ENCODE measurements at regions not wholly inside any gene's neighbourhood (a gene's known extent, or its start where the extent isn't known, plus 50 kb on each side); places are given as distances from the start of the nearest gene placed in this dataset.

DNA sequence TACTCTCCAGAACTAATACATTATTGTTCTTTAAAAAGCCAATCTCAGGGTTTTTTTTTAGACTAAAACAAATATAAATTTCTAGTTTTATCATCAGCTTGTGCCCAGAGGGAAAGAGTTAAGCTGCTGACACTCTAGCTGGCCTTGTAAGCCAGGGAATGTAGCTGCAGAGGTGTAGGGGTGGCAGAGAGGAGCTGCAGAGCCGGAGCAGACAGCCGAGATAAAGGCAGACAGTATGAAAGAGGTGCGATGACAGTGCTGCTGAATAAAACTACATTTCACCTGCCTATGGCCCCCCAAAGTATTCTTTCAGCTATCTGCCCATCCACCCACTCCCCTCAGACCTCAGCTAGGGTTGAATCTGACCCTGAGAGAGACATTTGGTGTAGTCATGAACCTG lies 653.7 kb upstream of the ZWINT start:
- intact Hi-C loops (cut with micrococcal nuclease) = no loop called here
- ChIA-PET POLR2A (ENCODE audit: partially characterized antibody) (no interaction called here), CTCF (ENCODE audit: partially characterized antibody) (no interaction called here)
- Histone ChIP-seq H3K27me3 (ENCODE audit: insufficient read depth, low read length) (no peaks in the 10 kb centered on the region), H3K4me1 (ENCODE audit: insufficient read depth, low read length) (no peaks in the 10 kb centered on the region), H3K36me3 (ENCODE audit: insufficient read depth, low read length) (no peaks in the 10 kb centered on the region), H3K4me3 (ENCODE audit: low read length in 2 of 2) (no peak overlapping the region), H3K27ac (ENCODE audit: low read depth, low read length) (no peak overlapping the region), H3K9me3 (ENCODE audit: control insufficient read depth in 1 of 2, low read length in 2 of 2) (no peaks in the 10 kb centered on the region)
- H3K4me3 Mint-ChIP-seq = no peak overlapping the region
- peaks cover 2 to 19% (median 5%) of the 10 kb centered on the region in 8 donors for H3K9me3 Mint-ChIP-seq
- no peaks in the 10 kb centered on the region for H3K4me1 Mint-ChIP-seq
- H3K27me3 Mint-ChIP-seq = no peaks in the 10 kb centered on the region
- no peak overlapping the region for H3K27ac Mint-ChIP-seq
- no peaks in the 10 kb centered on the region for H3K36me3 Mint-ChIP-seq
- DNase-seq = no peak

DNA sequence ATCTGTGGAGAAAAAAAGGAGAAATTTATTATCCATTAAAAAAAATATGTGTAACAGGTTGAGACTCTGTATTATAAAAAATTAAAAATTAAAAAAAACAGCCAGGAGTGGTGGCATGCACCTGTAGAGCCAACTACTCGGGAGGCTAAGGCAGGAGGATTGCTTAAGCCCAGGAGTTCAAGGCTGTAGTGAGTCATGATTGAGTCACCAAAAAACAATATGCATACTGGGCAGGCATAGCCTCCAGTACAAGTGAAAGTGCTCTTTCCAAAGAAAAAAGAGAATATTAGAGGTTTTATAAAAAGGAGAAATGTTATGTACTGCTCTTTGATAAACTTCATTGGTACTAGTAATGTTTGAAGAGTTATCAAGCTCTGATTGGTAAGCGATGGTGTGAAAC lies 647.1 kb upstream of the ZWINT start:
- H3K27ac Mint-ChIP-seq = no peak overlapping the region
- DNase-seq = no peak
- no peak overlapping the region for H3K4me3 ChIP-seq (ENCODE audit: low read length in 2 of 2)

DNA sequence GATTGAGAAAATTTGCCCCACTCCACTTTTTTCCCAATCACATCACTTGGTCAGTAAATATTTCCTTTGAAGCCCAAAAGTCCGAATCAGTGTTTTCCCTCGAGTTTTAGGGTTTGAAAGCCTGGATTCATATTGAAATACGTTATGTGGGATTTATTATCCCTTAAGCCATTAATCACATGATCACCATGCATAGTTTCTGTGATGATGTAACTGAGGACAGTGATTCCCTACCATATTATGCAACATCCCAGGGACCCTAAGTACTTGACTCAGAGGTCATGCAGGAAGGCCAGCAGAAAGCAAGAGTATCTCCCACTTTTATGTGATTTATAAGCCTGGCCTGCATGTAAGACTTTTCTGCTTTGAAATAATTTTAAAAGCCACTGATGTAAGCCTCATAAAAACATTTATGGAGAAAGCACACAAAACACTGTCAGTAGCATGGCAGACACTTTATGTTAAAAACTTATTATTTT lies 630.6 kb upstream of the ZWINT start:
- Mint-ChIP-seq H3K9me3 (peaks cover 0 to 11% (median 5%) of the 10 kb centered on the region in 8 donors), H3K4me3 (no peak overlapping the region), H3K27me3 (no peaks in the 10 kb centered on the region), H3K27ac (no peak overlapping the region), H3K4me1 (no peaks in the 10 kb centered on the region), H3K36me3 (no peaks in the 10 kb centered on the region)
- Histone ChIP-seq H3K27me3 (ENCODE audit: insufficient read depth, low read length) (no peaks in the 10 kb centered on the region), H3K36me3 (ENCODE audit: insufficient read depth, low read length) (no peaks in the 10 kb centered on the region), H3K4me1 (ENCODE audit: insufficient read depth, low read length) (no peaks in the 10 kb centered on the region), H3K9me3 (ENCODE audit: control insufficient read depth in 1 of 2, low read length in 2 of 2) (no peaks in the 10 kb centered on the region), H3K4me3 (ENCODE audit: low read length in 2 of 2) (no peak overlapping the region), H3K27ac (ENCODE audit: low read depth, low read length) (no peak overlapping the region)
- CTCF ChIA-PET (ENCODE audit: partially characterized antibody) = no interaction called here
- POLR2A ChIA-PET (ENCODE audit: partially characterized antibody) = no interaction called here
- intact Hi-C loops (cut with micrococcal nuclease) = no loop called here
- DNase-seq = no peak

More for the DNA sequence above, 647.1 kb upstream of the ZWINT start:
- no peaks in the 10 kb centered on the region for H3K4me1 Mint-ChIP-seq
- no peaks in the 10 kb centered on the region for H3K27me3 Mint-ChIP-seq
- Histone ChIP-seq H3K27ac (ENCODE audit: low read depth, low read length) (no peak overlapping the region), H3K4me1 (ENCODE audit: insufficient read depth, low read length) (no peaks in the 10 kb centered on the region), H3K9me3 (ENCODE audit: control insufficient read depth in 1 of 2, low read length in 2 of 2) (peaks cover 0 to 7% of the 10 kb centered on the region in 2 donors), H3K36me3 (ENCODE audit: insufficient read depth, low read length) (no peaks in the 10 kb centered on the region), H3K27me3 (ENCODE audit: insufficient read depth, low read length) (no peaks in the 10 kb centered on the region)
- intact Hi-C loops (cut with micrococcal nuclease) = no loop called here
- H3K9me3 Mint-ChIP-seq = peaks cover 2 to 9% (median 4%) of the 10 kb centered on the region in 8 donors
- H3K36me3 Mint-ChIP-seq = no peaks in the 10 kb centered on the region
- H3K4me3 Mint-ChIP-seq = no peak overlapping the region
- CTCF ChIA-PET (ENCODE audit: partially characterized antibody) = no interaction called here
- POLR2A ChIA-PET (ENCODE audit: partially characterized antibody) = no interaction called here

DNA sequence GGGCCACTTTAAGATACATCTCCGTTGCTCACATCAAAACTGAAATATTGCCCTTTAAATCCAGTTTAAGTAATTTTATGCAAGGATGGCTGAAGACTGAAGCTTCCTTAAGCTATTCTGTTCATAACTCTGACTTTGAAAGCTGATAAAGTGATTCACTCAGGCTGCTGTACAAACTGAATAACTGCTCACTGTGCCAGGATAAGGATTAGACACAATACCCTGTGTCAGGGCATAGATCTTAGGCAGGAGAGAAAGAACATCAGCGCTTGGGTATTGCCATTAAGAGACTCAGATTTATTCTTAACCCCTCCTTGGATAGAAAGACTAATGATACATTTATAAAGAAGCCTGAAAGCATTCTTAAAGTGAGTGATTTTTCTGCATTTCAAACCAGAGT lies 614.5 kb upstream of the ZWINT start:
- Mint-ChIP-seq H3K36me3 (no peaks in the 10 kb centered on the region), H3K4me3 (no peak overlapping the region), H3K27me3 (no peaks in the 10 kb centered on the region), H3K4me1 (no peaks in the 10 kb centered on the region), H3K27ac (no peak overlapping the region), H3K9me3 (peaks cover 0 to 25% (median 7%) of the 10 kb centered on the region in 8 donors)
- ChIA-PET CTCF (ENCODE audit: partially characterized antibody) (no interaction called here), POLR2A (ENCODE audit: partially characterized antibody) (no interaction called here)
- no peak for DNase-seq
- intact Hi-C loops (cut with micrococcal nuclease) = no loop called here
- Histone ChIP-seq H3K4me1 (ENCODE audit: insufficient read depth, low read length) (no peaks in the 10 kb centered on the region), H3K27ac (ENCODE audit: low read depth, low read length) (no peak overlapping the region), H3K27me3 (ENCODE audit: insufficient read depth, low read length) (no peaks in the 10 kb centered on the region), H3K9me3 (ENCODE audit: control insufficient read depth in 1 of 2, low read length in 2 of 2) (no peaks in the 10 kb centered on the region), H3K36me3 (ENCODE audit: insufficient read depth, low read length) (no peaks in the 10 kb centered on the region), H3K4me3 (ENCODE audit: low read length in 2 of 2) (no peak overlapping the region)

DNA sequence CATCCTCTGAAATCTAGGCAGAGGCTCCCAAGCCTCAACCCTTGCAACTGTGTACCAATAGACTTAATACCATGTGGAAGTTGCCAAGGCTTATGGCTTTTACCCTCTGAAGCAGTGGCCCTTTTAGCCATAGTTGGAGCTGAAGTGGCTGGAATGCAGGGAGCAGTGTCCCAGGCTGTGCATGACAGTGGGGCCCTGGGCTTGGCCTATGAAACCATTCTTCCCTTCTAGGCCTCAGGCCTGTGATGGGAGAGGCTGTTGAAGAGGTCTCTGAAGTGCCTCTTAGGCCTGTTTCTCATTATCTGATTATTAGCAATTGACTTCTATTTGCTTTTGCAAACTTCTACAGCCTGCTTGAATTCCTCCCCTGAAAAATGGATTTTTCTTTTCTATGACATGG lies 612.7 kb upstream of the ZWINT start:
- H3K4me1 Mint-ChIP-seq = no peaks in the 10 kb centered on the region
- CTCF ChIA-PET (ENCODE audit: partially characterized antibody) = no interaction called here
- no peaks in the 10 kb centered on the region for H3K27me3 Mint-ChIP-seq
- Histone ChIP-seq H3K9me3 (ENCODE audit: control insufficient read depth in 1 of 2, low read length in 2 of 2) (no peaks in the 10 kb centered on the region), H3K27me3 (ENCODE audit: insufficient read depth, low read length) (no peaks in the 10 kb centered on the region), H3K4me3 (ENCODE audit: low read length in 2 of 2) (no peak overlapping the region), H3K4me1 (ENCODE audit: insufficient read depth, low read length) (no peaks in the 10 kb centered on the region), H3K27ac (ENCODE audit: low read depth, low read length) (no peak overlapping the region), H3K36me3 (ENCODE audit: insufficient read depth, low read length) (no peaks in the 10 kb centered on the region)
- H3K9me3 Mint-ChIP-seq = peaks cover 0 to 25% (median 7%) of the 10 kb centered on the region in 8 donors
- no peak overlapping the region for H3K4me3 Mint-ChIP-seq
- no peak for DNase-seq
- H3K36me3 Mint-ChIP-seq = no peaks in the 10 kb centered on the region
- intact Hi-C loops (cut with micrococcal nuclease) = no loop called here
- H3K27ac Mint-ChIP-seq = no peak overlapping the region
- POLR2A ChIA-PET (ENCODE audit: partially characterized antibody) = no interaction called here

DNA sequence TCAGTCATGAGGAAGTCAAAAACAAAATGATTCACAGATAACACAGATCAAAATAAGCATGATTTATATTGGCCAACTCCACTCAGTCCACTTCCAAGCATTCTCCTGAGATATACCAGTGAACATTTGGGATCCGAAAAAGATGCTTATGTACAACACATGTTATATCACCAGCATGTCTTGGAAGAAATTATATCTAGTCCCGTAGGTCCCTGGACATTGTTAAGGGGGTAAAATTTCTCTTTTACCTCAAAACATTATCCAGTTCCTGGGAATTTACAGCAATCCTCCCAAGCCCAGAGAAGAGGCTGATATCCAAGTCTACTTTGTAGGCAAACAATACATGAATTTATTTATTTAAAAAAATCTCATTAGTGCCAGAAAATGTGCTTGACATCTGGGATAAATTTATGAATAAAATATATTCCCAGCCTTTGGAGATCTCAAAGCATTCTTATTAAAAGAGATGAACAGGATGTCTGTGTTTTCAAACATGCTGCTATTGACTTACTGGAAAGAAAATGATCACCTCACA lies 582.2 kb upstream of the ZWINT start:
- Mint-ChIP-seq H3K4me3 (no peak overlapping the region), H3K4me1 (no peaks in the 10 kb centered on the region), H3K9me3 (peaks cover 0 to 18% (median 4%) of the 10 kb centered on the region in 8 donors), H3K36me3 (no peaks in the 10 kb centered on the region), H3K27ac (no peak overlapping the region), H3K27me3 (no peaks in the 10 kb centered on the region)
- DNase-seq = no peak
- no peaks in the 10 kb centered on the region for H3K4me1 ChIP-seq (ENCODE audit: insufficient read depth, low read length)
- intact Hi-C loops (cut with micrococcal nuclease) = no loop called here
- POLR2A ChIA-PET (ENCODE audit: partially characterized antibody) = no interaction called here
- no peaks in the 10 kb centered on the region for H3K36me3 ChIP-seq (ENCODE audit: insufficient read depth, low read length)
- CTCF ChIA-PET (ENCODE audit: partially characterized antibody) = no interaction called here
- H3K27ac ChIP-seq (ENCODE audit: low read depth, low read length) = no peak overlapping the region
- H3K27me3 ChIP-seq (ENCODE audit: insufficient read depth, low read length) = no peaks in the 10 kb centered on the region
- no peak overlapping the region for H3K4me3 ChIP-seq (ENCODE audit: low read length in 2 of 2)
- no peaks in the 10 kb centered on the region for H3K9me3 ChIP-seq (ENCODE audit: control insufficient read depth in 1 of 2, low read length in 2 of 2)

DNA sequence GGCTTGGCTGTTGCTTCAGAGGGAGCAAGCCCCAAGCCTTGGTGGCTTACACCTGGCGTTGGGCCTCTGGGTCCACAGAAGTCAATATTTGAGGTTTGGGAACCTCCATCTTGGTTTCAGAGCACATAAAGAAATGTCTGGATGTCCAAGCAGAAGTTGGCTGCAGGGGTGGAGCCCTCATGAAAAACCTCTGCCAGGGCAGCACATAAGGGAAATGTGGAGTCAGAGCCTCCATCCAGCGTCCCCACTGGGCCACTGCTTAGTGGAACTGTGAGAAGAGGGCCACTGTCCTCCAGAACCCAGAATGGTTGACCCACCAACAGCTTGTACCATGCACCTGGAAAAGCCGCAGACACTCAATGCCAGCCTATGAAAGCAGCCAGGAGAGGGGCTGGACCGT lies 573.5 kb upstream of the ZWINT start:
- intact Hi-C loops (cut with micrococcal nuclease) = no loop called here

DNA sequence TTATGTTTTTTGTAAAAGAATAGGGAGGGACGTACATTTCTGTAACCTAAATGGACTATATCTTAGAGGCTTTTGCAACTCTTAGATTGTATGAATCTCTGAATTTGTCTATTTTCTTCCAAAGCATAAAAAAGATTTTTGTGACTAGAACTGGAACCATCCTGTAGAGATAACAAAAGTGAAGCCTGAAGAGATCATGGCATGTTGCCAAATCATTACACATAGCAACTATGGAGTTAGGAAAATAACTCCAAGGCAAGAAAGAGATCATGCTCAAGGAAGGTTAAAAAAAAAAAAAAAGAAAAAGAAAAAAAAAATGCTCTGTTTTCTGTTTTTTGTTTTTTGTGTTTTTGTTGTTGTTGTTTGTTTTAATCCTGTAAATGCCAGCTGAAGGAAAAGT lies 567.7 kb upstream of the ZWINT start:
- Mint-ChIP-seq H3K27ac (no peak overlapping the region), H3K27me3 (no peaks in the 10 kb centered on the region), H3K4me1 (no peaks in the 10 kb centered on the region), H3K4me3 (no peak overlapping the region), H3K9me3 (peaks cover 0 to 25% (median 15%) of the 10 kb centered on the region in 8 donors), H3K36me3 (no peaks in the 10 kb centered on the region)
- Histone ChIP-seq H3K27me3 (ENCODE audit: insufficient read depth, low read length) (no peaks in the 10 kb centered on the region), H3K36me3 (ENCODE audit: insufficient read depth, low read length) (no peaks in the 10 kb centered on the region), H3K4me1 (ENCODE audit: insufficient read depth, low read length) (no peaks in the 10 kb centered on the region), H3K27ac (ENCODE audit: low read depth, low read length) (no peak overlapping the region), H3K4me3 (ENCODE audit: low read length in 2 of 2) (no peak overlapping the region), H3K9me3 (ENCODE audit: control insufficient read depth in 1 of 2, low read length in 2 of 2) (no peaks in the 10 kb centered on the region)
- intact Hi-C loops (cut with micrococcal nuclease) = no loop called here
- POLR2A ChIA-PET (ENCODE audit: partially characterized antibody) = no interaction called here
- DNase-seq = no peak
- CTCF ChIA-PET (ENCODE audit: partially characterized antibody) = no interaction called here

More for the DNA sequence above, 573.5 kb upstream of the ZWINT start:
- peaks cover 0 to 3% of the 10 kb centered on the region in 2 donors for H3K9me3 ChIP-seq (ENCODE audit: control insufficient read depth in 1 of 2, low read length in 2 of 2)
- Mint-ChIP-seq H3K36me3 (no peaks in the 10 kb centered on the region), H3K4me3 (no peak overlapping the region), H3K4me1 (no peaks in the 10 kb centered on the region), H3K27ac (no peak overlapping the region), H3K27me3 (no peaks in the 10 kb centered on the region), H3K9me3 (peaks cover 0 to 26% (median 21%) of the 10 kb centered on the region in 8 donors)
- H3K36me3 ChIP-seq (ENCODE audit: insufficient read depth, low read length) = no peaks in the 10 kb centered on the region
- POLR2A ChIA-PET (ENCODE audit: partially characterized antibody) = no interaction called here
- no peaks in the 10 kb centered on the region for H3K4me1 ChIP-seq (ENCODE audit: insufficient read depth, low read length)
- CTCF ChIA-PET (ENCODE audit: partially characterized antibody) = no interaction called here
- no peaks in the 10 kb centered on the region for H3K27me3 ChIP-seq (ENCODE audit: insufficient read depth, low read length)
- no peak for DNase-seq
- H3K4me3 ChIP-seq (ENCODE audit: low read length in 2 of 2) = no peak overlapping the region
- H3K27ac ChIP-seq (ENCODE audit: low read depth, low read length) = no peak overlapping the region

All from CD4-positive, alpha-beta memory T cell (primary cell).